K562 (cell line): ENCODE measurements at regions not wholly inside any gene's neighbourhood (a gene's known extent, or its start where the extent isn't known, plus 50 kb on each side); places are given as distances from the start of the nearest gene placed in this dataset.

ENCODE experiments used
- ATAC-seq: fragments of 200-7000 bp; cut with Tn5 transposase; 3 replicates; pipeline ENCODE4 v1.9.1; 2020; ENCODE audit warnings: moderate library complexity
- BruUV-seq: library from RNA; stranded (reverse); fragments of 400-500 nt; replicated peaks from 2 replicates; lab custom pipeline; 2021; lab: Mats Ljungman, UMichigan
- CTCF ChIA-PET: fragments of 300-600 bp; formaldehyde crosslinking; extraction: SDS; loops from one replicate; lab custom pipeline; 2021; ENCODE audit warnings: low intra/inter-chr PET ratio; lab: Yijun Ruan, JAX
- POLR2A ChIA-PET: fragments of 300-600, 350-650 bp; sonication (Branson Sonifier 250); formaldehyde crosslinking; extraction: SDS; loops from one replicate; lab custom pipeline; 2021; ENCODE audit warnings: antibody characterized with exemption, inconsistent platforms; lab: Yijun Ruan, JAX
- DNase-seq, 4 experiments: peaks; one replicate each; pipeline versions ENCODE4 v3.0.0 to v3.0.0-alpha.2; 2011 to 2018; ENCODE audit warnings: low spot score in 3 of 4, mixed read lengths in 3 of 4; ENCODE audit errors: extremely low read depth in 1 of 4
- FAIRE-seq: peaks from 2 replicates; lab custom pipeline; 2011; peaks lifted over from hg19 to GRCh38; lab: Jason Lieb, UNC
- H2AFZ ChIP-seq: 2 replicates; pipeline ENCODE4 v1.6.0; 2011; ENCODE audit warnings: low read depth, low read length, control low read depth, inconsistent platforms
- H3K27ac ChIP-seq: fragments of 200-600 bp; 3 replicates; pipeline ENCODE4 v1.8.0; 2011; ENCODE audit warnings: low read depth, mild to moderate bottlenecking, control low read depth, inconsistent platforms, low read length, moderate library complexity, mixed read lengths; ENCODE audit errors: extremely low read depth
- H3K27me3 ChIP-seq, 2 experiments: fragments of 300-600 bp in 1 of 2; 2 replicates in 1 of 2; 3 replicates in 1 of 2; pipeline versions ENCODE4 v1.6.0 to v1.8.0; 2011; ENCODE audit warnings: inconsistent platforms in 2 of 2, low read length in 2 of 2, mild to moderate bottlenecking in 1 of 2, mixed read lengths in 1 of 2, moderate library complexity in 1 of 2; ENCODE audit not compliant: control insufficient read depth in 2 of 2, insufficient read depth in 2 of 2
- H3K36me3 ChIP-seq: fragments of 300-600 bp; 3 replicates; pipeline ENCODE4 v1.8.0; 2011; ENCODE audit warnings: mild to moderate bottlenecking, low read length, inconsistent platforms; ENCODE audit not compliant: control insufficient read depth, insufficient read depth
- H3K4me1 ChIP-seq, 2 experiments: fragments of 200-600 bp in 1 of 2; replicated peaks in 1 of 2; 2 replicates in 1 of 2; 3 replicates in 1 of 2; pipeline versions ENCODE4 v1.5.1 to v1.8.0; 2011; ENCODE audit warnings: inconsistent platforms in 2 of 2, low read length in 2 of 2, mild to moderate bottlenecking in 1 of 2, mixed read lengths in 1 of 2, moderate library complexity in 1 of 2; ENCODE audit not compliant: control insufficient read depth in 2 of 2, insufficient read depth in 2 of 2
- H3K4me2 ChIP-seq: 2 replicates; pipeline ENCODE4 v1.6.1; 2011; ENCODE audit warnings: low read length, control low read depth, inconsistent platforms, mixed read lengths; ENCODE audit not compliant: insufficient read depth
- H3K4me3 ChIP-seq: fragments of 200-600 bp; sonication (generic), shearing (Covaris generic); 2 replicates; pipeline ENCODE4 v1.5.1; 2016; ENCODE audit warnings: control low read depth, inconsistent platforms
- H3K79me2 ChIP-seq: fragments of 200-600 bp; 3 replicates; pipeline ENCODE4 v1.8.0; 2011; ENCODE audit warnings: low read length, inconsistent platforms; ENCODE audit not compliant: control insufficient read depth, insufficient read depth
- H3K9ac ChIP-seq, 2 experiments: 2 replicates each; pipeline versions ENCODE4 v1.6.0 to v1.6.1; 2011; ENCODE audit warnings: low read depth in 2 of 2, low read length in 2 of 2, control low read depth in 1 of 2, inconsistent platforms in 1 of 2, mild to moderate bottlenecking in 1 of 2, mixed read lengths in 1 of 2; ENCODE audit not compliant: insufficient read depth in 1 of 2
- H3K9me1 ChIP-seq: one replicate; pipeline ENCODE4 v1.6.0; 2011; ENCODE audit warnings: inconsistent platforms, mild to moderate bottlenecking, low read length, moderate library complexity; ENCODE audit not compliant: control insufficient read depth, insufficient read depth
- H3K9me3 ChIP-seq: replicated peaks from 2 replicates; pipeline ENCODE4 v1.5.1; 2011; ENCODE audit warnings: low read depth, low read length, inconsistent platforms; ENCODE audit not compliant: control insufficient read depth, insufficient read depth
- H4K20me1 ChIP-seq: replicated peaks from 2 replicates; pipeline ENCODE4 v1.6.1; 2011; ENCODE audit warnings: low read length, inconsistent platforms, mixed read lengths; ENCODE audit not compliant: control insufficient read depth, insufficient read depth
- CEBPG ChIP-seq, 3 experiments: fragments of 200-800 bp in 1 of 3; sonication (Bioruptor generic) in 1 of 3; sonication (generic) in 1 of 3; formaldehyde crosslinking in 1 of 3; IDR thresholded peaks in 2 of 3; conservative IDR thresholded peaks in 1 of 3; 2 replicates each; pipeline versions ENCODE4 v1.6.1 to v1.8.0; 2016 to 2022; ENCODE audit warnings: missing compliant biosample characterization in 2 of 3, missing genetic modification characterization in 2 of 3, mild to moderate bottlenecking in 1 of 3, missing genetic modification reagents in 1 of 3
- E2F8 ChIP-seq: fragments of 450-650 bp; IDR thresholded peaks from 2 replicates; pipeline ENCODE4 v1.7.1; 2018; ENCODE audit warnings: mild to moderate bottlenecking, low read depth; ENCODE audit not compliant: partially characterized antibody
- EHMT2 ChIP-seq: fragments of 450-650 bp; IDR thresholded peaks from 2 replicates; pipeline ENCODE4 v1.6.1; 2018; ENCODE audit warnings: antibody characterized with exemption
- MCM3 ChIP-seq: fragments of 450-650 bp; IDR thresholded peaks from 2 replicates; pipeline ENCODE4 v1.6.1; 2016
- NFXL1 ChIP-seq: fragments of 450-650 bp; formaldehyde crosslinking; IDR thresholded peaks from 2 replicates; pipeline ENCODE4 v1.4.0; 2021; ENCODE audit warnings: mild to moderate bottlenecking
- STAG1 ChIP-seq: sonication (generic); formaldehyde crosslinking; IDR thresholded peaks from 2 replicates; pipeline ENCODE4 v1.5.0; 2020; ENCODE audit warnings: missing genetic modification reagents, borderline replicate concordance
- UBTF ChIP-seq, 2 experiments: IDR thresholded peaks; 2 replicates each; pipeline ENCODE4 v1.6.1; 2012; ENCODE audit warnings: improper control_type of control experiment in 2 of 2, low read depth in 2 of 2, low read length in 2 of 2, borderline replicate concordance in 1 of 2
- ZNF174 ChIP-seq: fragments of 250-450 bp; sonication (Bioruptor Pico); IDR thresholded peaks from 2 replicates; pipeline ENCODE4 v1.4.0; 2020; ENCODE audit warnings: mild to moderate bottlenecking
- ZNF184 ChIP-seq: sonication (generic); formaldehyde crosslinking; IDR thresholded peaks from 2 replicates; pipeline ENCODE4 v1.5.0; 2020; ENCODE audit warnings: missing genetic modification reagents
- ZNF277 ChIP-seq: fragments of 250-450 bp; sonication (Bioruptor Pico); IDR thresholded peaks from 2 replicates; pipeline ENCODE4 v1.8.0; 2022; ENCODE audit warnings: inconsistent platforms, mild to moderate bottlenecking, moderate library complexity, borderline replicate concordance
- ZNF592 ChIP-seq: fragments of 450-650 bp; IDR thresholded peaks from 2 replicates; pipeline ENCODE4 v1.6.1; 2017; ENCODE audit warnings: antibody characterized with exemption, mild to moderate bottlenecking
- WGBS: fragments of 100-300 bp; shearing (Covaris generic); methylation state at CpG from one replicate; pipeline ENCODE4 v1.1.6; 2016; ENCODE audit warnings: low coverage, mixed read lengths; ENCODE audit not compliant: insufficient coverage; ENCODE audit errors: missing lambda C conversion rate; 5-methylcytosine and 5-hydroxymethylcytosine counted together
- in situ Hi-C: fragments of 300-500 bp; cut with MboI; formaldehyde crosslinking; loops from 4 replicates; pipeline ENCODE4 v1.15.0; 2018; ENCODE audit warnings: inconsistent platforms, mixed read lengths
- intact Hi-C: fragments of 100-400 bp; cut with micrococcal nuclease; formaldehyde crosslinking; loops from 2 replicates; pipeline ENCODE4 v1.14.2; 2022

- in situ Hi-C loops, result no loop called here
- CTCF ChIA-PET, result no interaction called here
- no peak for TF ChIP-seq ZNF184 (CRISPR knock-in tag)
- TF ChIP-seq ZNF592, result no peak
- no peak for TF ChIP-seq EHMT2
- no peak for TF ChIP-seq UBTF (IDR thresholded peaks at IDR 0.05; ENCODE audit: borderline replicate concordance in 1 of 2, low read depth in 2 of 2, low read length in 2 of 2)
- TF ChIP-seq ZNF277 (CRISPR knock-in tag), result no peak
- TF ChIP-seq CEBPG (CRISPR knock-in tag; IDR thresholded peaks at IDR 0.05), result no peak
- no peak for TF ChIP-seq CEBPG (tag; conservative IDR thresholded peaks at IDR 0.05 in 1 of 2, IDR thresholded peaks at IDR 0.05 in 1 of 2)
- no peak for TF ChIP-seq E2F8
- TF ChIP-seq NFXL1 (CRISPR knock-in tag), result no peak
- TF ChIP-seq STAG1 (CRISPR knock-in tag), result no peak
- TF ChIP-seq ZNF174 (CRISPR knock-in tag), result no peak
- no peak for TF ChIP-seq MCM3
Measured at GRCh38 chr4:13783800-13784411, 156.4 kb upstream of the BOD1L1 start.

More at GRCh38 chr4:13783800-13784411, 156.4 kb upstream of the BOD1L1 start:
- Histone ChIP-seq H3K4me2 (no peak overlapping the region), H3K27ac (no peak overlapping the region), H3K9ac (no peak overlapping the region), H3K27me3 (no peaks in the 10 kb centered on the region), H3K79me2 (no peaks in the 10 kb centered on the region), H2AFZ (no peak overlapping the region), H3K4me3 (no peak overlapping the region), H3K36me3 (no peaks in the 10 kb centered on the region), H3K9me3 (no peaks in the 10 kb centered on the region), H3K4me1 (no peaks in the 10 kb centered on the region), H3K9me1 (no peaks in the 10 kb centered on the region), H4K20me1 (no peaks in the 10 kb centered on the region)
- FAIRE-seq, result no peak
- no peak for ATAC-seq
- 2% methylated on average over 8 of the region's 8 CpGs for WGBS
- no TSS peak for BruUV-seq
- intact Hi-C loops, result no loop called here
- POLR2A ChIA-PET, result no interaction called here
- DNase-seq, result no peak
